ENCODE measurements at regions not wholly inside any gene's neighbourhood (a gene's known extent, or its start where the extent isn't known, plus 50 kb on each side); places are given as distances from the start of the nearest gene placed in this dataset.
A peak's percentile ranks its signal among the peaks of the same experiment; 100 is the strongest.

DNA sequence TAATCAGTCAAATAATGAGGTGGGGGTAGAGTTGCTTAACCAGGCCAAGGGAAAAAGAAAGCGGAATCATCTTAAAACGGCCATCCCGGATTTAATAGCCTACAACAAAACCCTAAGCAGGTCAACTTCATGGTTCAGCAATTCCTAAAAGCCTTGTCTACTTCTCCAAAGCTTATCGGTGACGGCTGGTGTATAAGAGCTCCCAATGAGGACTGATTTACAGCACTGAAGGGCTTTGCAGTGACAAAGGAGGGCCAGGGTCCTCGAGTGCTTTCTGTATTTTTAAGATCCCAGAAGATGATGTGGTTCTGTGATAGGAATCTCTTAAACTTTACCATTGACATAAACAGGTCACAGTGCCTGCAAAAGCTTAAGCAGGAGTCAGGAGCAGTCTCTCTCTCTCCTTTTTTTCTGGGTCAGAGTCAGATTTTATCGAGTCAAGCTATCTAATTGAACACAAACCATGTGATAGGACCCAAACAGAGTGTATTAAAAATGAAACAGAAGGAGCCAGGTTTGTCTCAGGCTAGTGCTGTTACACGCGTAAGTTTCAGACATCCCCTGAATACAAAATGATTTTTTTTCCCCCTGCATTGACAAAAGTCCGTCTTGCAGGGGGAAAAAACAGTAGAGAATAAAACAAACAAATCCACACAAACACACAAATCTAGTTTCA, 663.6 kb upstream of the ZNF608 start:
- H3K4me3 ChIP-seq (ENCODE audit: low read length): no peak overlapping the region
- DNase-seq: no peak
- no peaks in the 10 kb centered on the region for H3K9me3 ChIP-seq (ENCODE audit: control insufficient read depth, low read depth, low read length)
- no peaks in the 10 kb centered on the region for H3K36me3 ChIP-seq (ENCODE audit: control insufficient read depth, insufficient read depth, low read length)
- H3K27ac ChIP-seq (ENCODE audit: low read length): no peak overlapping the region
- peaks cover 42% of the 10 kb centered on the region for H3K4me1 ChIP-seq (ENCODE audit: control insufficient read depth, insufficient read depth, low read length)
- WGBS (ENCODE audit: insufficient coverage, low lambda C conversion rate): no CpG with 5 or more reads among the region's 10 CpGs
- no peaks in the 10 kb centered on the region for H3K27me3 ChIP-seq (ENCODE audit: control insufficient read depth, insufficient read depth, low read length)

- no peaks in the 10 kb centered on the region for H3K27me3 ChIP-seq (ENCODE audit: control insufficient read depth, insufficient read depth, low read length)
- no peak overlapping the region for H3K4me3 ChIP-seq (ENCODE audit: low read length)
- no peaks in the 10 kb centered on the region for H3K9me3 ChIP-seq (ENCODE audit: control insufficient read depth, low read depth, low read length)
- peak in 1 of 2 donors; percentile 27 for DNase-seq
- H3K4me1 ChIP-seq (ENCODE audit: control insufficient read depth, insufficient read depth, low read length): peaks cover 42% of the 10 kb centered on the region
- no peak overlapping the region for H3K27ac ChIP-seq (ENCODE audit: low read length)
- no peaks in the 10 kb centered on the region for H3K36me3 ChIP-seq (ENCODE audit: control insufficient read depth, insufficient read depth, low read length)
- WGBS (ENCODE audit: insufficient coverage, low lambda C conversion rate): 67% methylated on average over 1 of the region's 2 CpGs
Observed at GRCh38 chr5:125410537-125411070, 664.2 kb upstream of the ZNF608 start.

DNA sequence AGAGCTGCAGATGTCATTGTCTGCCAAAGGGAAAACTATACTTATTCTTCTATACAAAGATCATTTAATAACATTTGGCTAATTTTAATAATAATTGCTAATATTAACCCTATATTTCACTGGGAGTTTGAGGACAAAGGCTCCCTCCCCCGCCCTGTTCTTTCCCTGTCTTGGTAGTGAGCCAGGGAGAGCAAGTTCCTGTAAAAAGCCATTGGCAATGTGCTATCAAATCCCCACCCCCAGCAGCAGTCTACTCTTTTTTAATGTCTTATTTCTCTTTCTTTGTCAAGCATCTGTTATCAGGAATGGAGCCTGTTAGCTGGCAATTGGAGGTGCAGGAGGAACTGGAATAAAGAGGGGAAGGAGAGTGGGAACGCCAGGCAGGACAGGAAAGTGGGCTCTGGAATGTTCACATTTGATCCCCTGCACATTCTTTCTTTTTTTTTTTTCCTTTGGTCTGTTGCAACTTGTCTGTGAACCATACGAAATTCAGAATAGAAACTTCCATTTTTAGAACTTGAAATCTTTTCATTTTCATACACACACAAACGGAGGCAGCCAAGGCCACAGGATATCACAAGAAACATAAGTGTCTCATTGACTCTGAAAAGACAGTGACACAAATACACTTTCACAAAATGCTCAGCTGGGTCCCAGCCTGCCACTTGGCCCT, 664.8 kb upstream of the ZNF608 start:
- Histone ChIP-seq H3K27ac (ENCODE audit: low read length) (peak overlapping the region; percentile 27), H3K4me1 (ENCODE audit: control insufficient read depth, insufficient read depth, low read length) (peaks cover 42% of the 10 kb centered on the region), H3K9me3 (ENCODE audit: control insufficient read depth, low read depth, low read length) (no peaks in the 10 kb centered on the region), H3K27me3 (ENCODE audit: control insufficient read depth, insufficient read depth, low read length) (no peaks in the 10 kb centered on the region), H3K4me3 (ENCODE audit: low read length) (no peak overlapping the region), H3K36me3 (ENCODE audit: control insufficient read depth, insufficient read depth, low read length) (no peaks in the 10 kb centered on the region)
- WGBS (ENCODE audit: insufficient coverage, low lambda C conversion rate): 31% methylated on average over 3 of the region's 4 CpGs
- DNase-seq: peak in 1 of 2 donors; percentile 36

- H3K9me3 ChIP-seq (ENCODE audit: control insufficient read depth, low read depth, low read length): no peaks in the 10 kb centered on the region
- no peak overlapping the region for H3K4me3 ChIP-seq (ENCODE audit: low read length)
- DNase-seq: peak in 1 of 2 donors; percentile 72
- H3K4me1 ChIP-seq (ENCODE audit: control insufficient read depth, insufficient read depth, low read length): peaks cover 42% of the 10 kb centered on the region
- peak overlapping the region; percentile 52 for H3K27ac ChIP-seq (ENCODE audit: low read length)
- H3K36me3 ChIP-seq (ENCODE audit: control insufficient read depth, insufficient read depth, low read length): no peaks in the 10 kb centered on the region
- WGBS (ENCODE audit: insufficient coverage, low lambda C conversion rate): 42% methylated on average over 4 of the region's 16 CpGs
- H3K27me3 ChIP-seq (ENCODE audit: control insufficient read depth, insufficient read depth, low read length): no peaks in the 10 kb centered on the region
Observed at GRCh38 chr5:125411744-125412560, 665.5 kb upstream of the ZNF608 start.

GRCh38 chr5:125412561-125413495, 666.4 kb upstream of the ZNF608 start:
- peak overlapping the region; percentile 52 for H3K27ac ChIP-seq (ENCODE audit: low read length)
- H3K4me1 ChIP-seq (ENCODE audit: control insufficient read depth, insufficient read depth, low read length): peaks cover 42% of the 10 kb centered on the region
- no peaks in the 10 kb centered on the region for H3K9me3 ChIP-seq (ENCODE audit: control insufficient read depth, low read depth, low read length)
- WGBS (ENCODE audit: insufficient coverage, low lambda C conversion rate): 18% methylated on average over 2 of the region's 14 CpGs
- H3K36me3 ChIP-seq (ENCODE audit: control insufficient read depth, insufficient read depth, low read length): no peaks in the 10 kb centered on the region
- no peak overlapping the region for H3K4me3 ChIP-seq (ENCODE audit: low read length)
- peak; percentile 90 to 95 for DNase-seq
- H3K27me3 ChIP-seq (ENCODE audit: control insufficient read depth, insufficient read depth, low read length): no peaks in the 10 kb centered on the region

DNA sequence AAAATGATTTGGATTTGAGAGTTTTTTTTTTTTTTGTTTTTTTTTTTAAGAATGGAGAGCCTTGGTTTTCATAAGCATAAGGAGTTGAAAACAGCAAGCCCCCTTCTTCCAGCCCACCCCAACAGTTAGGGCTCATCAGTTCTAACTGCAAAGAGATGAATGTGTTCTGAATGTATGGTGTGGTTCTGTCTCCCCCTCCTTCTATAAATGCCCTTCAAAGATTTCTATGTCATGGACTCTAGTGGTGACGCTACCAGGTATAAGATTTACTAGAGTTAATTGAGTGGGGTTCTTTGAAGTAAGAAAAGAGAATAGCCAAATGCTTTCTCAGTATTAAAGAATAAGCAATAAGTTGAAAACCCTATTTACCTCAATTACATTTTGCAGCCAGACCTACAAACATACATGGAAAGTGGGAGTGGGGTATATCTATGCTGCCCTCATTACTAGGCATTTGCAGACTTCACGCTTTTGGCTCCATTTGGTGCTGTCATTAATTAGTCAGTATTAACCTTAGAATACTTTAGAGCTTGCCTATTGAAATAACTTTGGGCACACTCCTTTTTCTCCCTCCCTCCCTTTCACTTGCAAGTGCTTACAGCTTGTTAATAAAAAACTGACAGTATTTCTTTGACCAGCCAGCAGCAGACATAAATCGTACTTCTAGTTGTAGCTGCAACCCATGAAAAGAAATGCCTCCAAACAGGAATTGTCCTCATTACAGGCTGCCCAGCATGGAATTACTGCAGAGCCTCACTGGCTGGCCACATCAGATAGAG, 667.2 kb upstream of the ZNF608 start:
- no peaks in the 10 kb centered on the region for H3K9me3 ChIP-seq (ENCODE audit: control insufficient read depth, low read depth, low read length)
- no peak for DNase-seq
- no peaks in the 10 kb centered on the region for H3K36me3 ChIP-seq (ENCODE audit: control insufficient read depth, insufficient read depth, low read length)
- H3K27ac ChIP-seq (ENCODE audit: low read length): no peak overlapping the region
- H3K27me3 ChIP-seq (ENCODE audit: control insufficient read depth, insufficient read depth, low read length): no peaks in the 10 kb centered on the region
- H3K4me1 ChIP-seq (ENCODE audit: control insufficient read depth, insufficient read depth, low read length): peaks cover 38% of the 10 kb centered on the region
- WGBS (ENCODE audit: insufficient coverage, low lambda C conversion rate): no CpG with 5 or more reads among the region's 3 CpGs
- no peak overlapping the region for H3K4me3 ChIP-seq (ENCODE audit: low read length)

DNA sequence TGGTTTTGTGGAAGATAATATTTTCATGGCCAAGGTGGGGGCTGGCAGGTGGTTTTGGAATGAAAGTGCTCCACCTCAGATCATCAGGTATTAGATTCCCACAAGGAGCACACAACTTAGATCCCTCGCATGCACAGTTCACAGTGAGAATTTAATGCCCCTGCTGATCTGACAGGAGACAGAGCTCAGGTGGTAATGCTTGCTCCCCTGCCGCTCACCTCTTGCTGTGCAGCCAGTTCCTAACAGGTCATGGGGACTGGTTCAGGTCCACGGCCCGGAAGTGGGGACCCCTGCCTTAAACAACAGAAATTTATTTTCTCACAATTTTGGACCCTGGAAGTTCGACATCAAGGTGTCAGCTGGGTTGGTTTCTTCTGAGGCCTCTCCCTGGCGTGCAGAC, 668.7 kb upstream of the ZNF608 start:
- H3K36me3 ChIP-seq (ENCODE audit: control insufficient read depth, insufficient read depth, low read length): no peaks in the 10 kb centered on the region
- H3K4me1 ChIP-seq (ENCODE audit: control insufficient read depth, insufficient read depth, low read length): peaks cover 25% of the 10 kb centered on the region
- H3K27me3 ChIP-seq (ENCODE audit: control insufficient read depth, insufficient read depth, low read length): no peaks in the 10 kb centered on the region
- no CpG with 5 or more reads among the region's 6 CpGs for WGBS (ENCODE audit: insufficient coverage, low lambda C conversion rate)
- no peak overlapping the region for H3K4me3 ChIP-seq (ENCODE audit: low read length)
- H3K9me3 ChIP-seq (ENCODE audit: control insufficient read depth, low read depth, low read length): no peaks in the 10 kb centered on the region
- no peak overlapping the region for H3K27ac ChIP-seq (ENCODE audit: low read length)
- no peak for DNase-seq

DNA sequence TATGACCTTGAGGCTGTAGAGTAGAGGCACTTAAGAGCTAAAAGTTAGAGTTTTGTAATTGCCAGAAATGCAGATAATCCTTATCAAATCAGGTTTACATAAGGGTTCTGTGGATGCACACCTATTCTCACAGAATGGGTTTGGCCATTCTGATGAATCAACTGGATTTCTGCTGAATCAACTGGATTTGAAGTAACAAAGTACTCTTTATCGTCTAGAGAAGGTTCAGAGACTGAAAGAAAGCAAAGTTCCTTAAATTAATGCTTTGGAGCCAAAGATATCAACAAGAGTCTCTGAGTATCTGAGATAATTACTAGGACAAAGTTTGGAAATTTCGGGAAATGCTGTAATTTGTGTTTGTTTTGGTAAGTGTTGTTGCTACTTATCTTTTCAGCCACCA, 669.6 kb upstream of the ZNF608 start:
- no peak for DNase-seq
- 100% methylated on average over 1 of the region's 2 CpGs for WGBS (ENCODE audit: insufficient coverage, low lambda C conversion rate)
- H3K27ac ChIP-seq (ENCODE audit: low read length): no peak overlapping the region

DNA sequence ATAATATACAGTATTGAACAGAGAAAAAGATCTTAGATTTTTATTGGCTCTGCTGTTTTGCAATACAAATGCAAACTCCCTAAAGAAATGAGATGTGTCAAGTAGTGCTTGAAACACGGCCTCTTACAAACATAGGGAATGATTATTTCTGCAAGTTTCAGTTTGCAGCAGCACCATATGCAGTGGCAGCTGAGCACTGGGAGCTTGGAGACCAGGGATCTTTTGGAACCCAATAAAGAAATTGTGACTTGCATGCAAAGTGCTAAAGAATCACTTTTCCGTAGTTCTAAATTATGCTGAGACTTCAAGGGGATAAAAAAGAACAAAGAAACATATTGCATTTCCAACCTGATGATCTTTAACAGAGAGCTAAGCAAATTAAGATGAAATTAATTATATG, 674.6 kb upstream of the ZNF608 start:
- H3K4me1 ChIP-seq (ENCODE audit: control insufficient read depth, insufficient read depth, low read length): no peaks in the 10 kb centered on the region
- WGBS (ENCODE audit: insufficient coverage, low lambda C conversion rate): 100% methylated on average over 1 of the region's 2 CpGs
- no peaks in the 10 kb centered on the region for H3K27me3 ChIP-seq (ENCODE audit: control insufficient read depth, insufficient read depth, low read length)
- no peak for DNase-seq
- no peaks in the 10 kb centered on the region for H3K9me3 ChIP-seq (ENCODE audit: control insufficient read depth, low read depth, low read length)
- no peaks in the 10 kb centered on the region for H3K36me3 ChIP-seq (ENCODE audit: control insufficient read depth, insufficient read depth, low read length)
- no peak overlapping the region for H3K27ac ChIP-seq (ENCODE audit: low read length)
- no peak overlapping the region for H3K4me3 ChIP-seq (ENCODE audit: low read length)

More for the DNA sequence above, 669.6 kb upstream of the ZNF608 start:
- peaks cover 24% of the 10 kb centered on the region for H3K4me1 ChIP-seq (ENCODE audit: control insufficient read depth, insufficient read depth, low read length)
- H3K9me3 ChIP-seq (ENCODE audit: control insufficient read depth, low read depth, low read length): no peaks in the 10 kb centered on the region
- H3K36me3 ChIP-seq (ENCODE audit: control insufficient read depth, insufficient read depth, low read length): no peaks in the 10 kb centered on the region
- no peaks in the 10 kb centered on the region for H3K27me3 ChIP-seq (ENCODE audit: control insufficient read depth, insufficient read depth, low read length)
- no peak overlapping the region for H3K4me3 ChIP-seq (ENCODE audit: low read length)
